ENCODE measurements at regions not wholly inside any gene's neighbourhood (a gene's known extent, or its start where the extent isn't known, plus 50 kb on each side); places are given as distances from the start of the nearest gene placed in this dataset.
"Not testable (repeated sequence)": the region's sequence is repeated elsewhere in the genome, so short reads cannot be mapped to it uniquely, and the experiment has no call there.

- H3K27me3 ChIP-seq (ENCODE audit: insufficient read depth, low read length) = no peaks in the 10 kb centered on the region
- no peak overlapping the region for H3K4me2 ChIP-seq (ENCODE audit: low read length)
- no peaks in the 10 kb centered on the region for H3K79me2 ChIP-seq (ENCODE audit: insufficient read depth, low read length)
- no peaks in the 10 kb centered on the region for H3K36me3 ChIP-seq (ENCODE audit: insufficient read depth, low read length)
- no peaks in the 10 kb centered on the region for H3K9me3 ChIP-seq (ENCODE audit: low read length)
- no peak overlapping the region for H3K4me3 ChIP-seq (ENCODE audit: low read depth, low read length, poor library complexity, severe bottlenecking)
- TF ChIP-seq EZH2 (IDR thresholded peaks at IDR 0.05; ENCODE audit: borderline replicate concordance, low read length) (no peak), CTCF (IDR thresholded peaks at IDR 0.05; ENCODE audit: low read length) (no peak)
- no peaks in the 10 kb centered on the region for H3K4me1 ChIP-seq (ENCODE audit: insufficient read depth, low read length, severe bottlenecking)
- H4K20me1 ChIP-seq (ENCODE audit: insufficient read depth, low read length) = no peaks in the 10 kb centered on the region
- H3K9me2 ChIP-seq (ENCODE audit: low read depth, low read length) = no peaks in the 10 kb centered on the region
- H2AFZ ChIP-seq (ENCODE audit: low read length) = no peak overlapping the region
- H3K27ac ChIP-seq (ENCODE audit: low read depth, low read length, poor library complexity, severe bottlenecking) = no peak overlapping the region
- H3K9ac ChIP-seq (ENCODE audit: low read length) = no peak overlapping the region
- H3F3A ChIP-seq (ENCODE audit: insufficient read depth, low read length) = no peaks in the 10 kb centered on the region
Observed at GRCh38 chr15:35271371-35272043, 186.4 kb upstream of the NANOGP8 start.

- H3K36me3 ChIP-seq (ENCODE audit: insufficient read depth, low read length) = no peaks in the 10 kb centered on the region
- H3K27me3 ChIP-seq (ENCODE audit: insufficient read depth, low read length) = no peaks in the 10 kb centered on the region
- H3K9me3 ChIP-seq (ENCODE audit: low read length) = no peaks in the 10 kb centered on the region
- H3K9me2 ChIP-seq (ENCODE audit: low read depth, low read length) = no peaks in the 10 kb centered on the region
- no peak overlapping the region for H3K4me2 ChIP-seq (ENCODE audit: low read length)
- H3K4me1 ChIP-seq (ENCODE audit: insufficient read depth, low read length, severe bottlenecking) = no peaks in the 10 kb centered on the region
- H3K9ac ChIP-seq (ENCODE audit: low read length) = no peak overlapping the region
- TF ChIP-seq CTCF (IDR thresholded peaks at IDR 0.05; ENCODE audit: low read length) (no peak), EZH2 (IDR thresholded peaks at IDR 0.05; ENCODE audit: borderline replicate concordance, low read length) (no peak)
- H3F3A ChIP-seq (ENCODE audit: insufficient read depth, low read length) = no peaks in the 10 kb centered on the region
- no peaks in the 10 kb centered on the region for H3K79me2 ChIP-seq (ENCODE audit: insufficient read depth, low read length)
- no peaks in the 10 kb centered on the region for H4K20me1 ChIP-seq (ENCODE audit: insufficient read depth, low read length)
- no peak overlapping the region for H2AFZ ChIP-seq (ENCODE audit: low read length)
- H3K27ac ChIP-seq (ENCODE audit: low read depth, low read length, poor library complexity, severe bottlenecking) = no peak overlapping the region
- H3K4me3 ChIP-seq (ENCODE audit: low read depth, low read length, poor library complexity, severe bottlenecking) = no peak overlapping the region
Observed at GRCh38 chr15:35260941-35261340, 175.8 kb upstream of the NANOGP8 start.

GRCh38 chr15:35260274-35260673, 175.2 kb upstream of the NANOGP8 start:
- H4K20me1 ChIP-seq (ENCODE audit: insufficient read depth, low read length); H3F3A ChIP-seq (ENCODE audit: insufficient read depth, low read length); H3K27me3 ChIP-seq (ENCODE audit: insufficient read depth, low read length); H3K27ac ChIP-seq (ENCODE audit: low read depth, low read length, poor library complexity, severe bottlenecking); H2AFZ ChIP-seq (ENCODE audit: low read length); H3K9me2 ChIP-seq (ENCODE audit: low read depth, low read length); H3K4me1 ChIP-seq (ENCODE audit: insufficient read depth, low read length, severe bottlenecking); H3K9me3 ChIP-seq (ENCODE audit: low read length); H3K4me2 ChIP-seq (ENCODE audit: low read length); H3K9ac ChIP-seq (ENCODE audit: low read length); H3K36me3 ChIP-seq (ENCODE audit: insufficient read depth, low read length); H3K4me3 ChIP-seq (ENCODE audit: low read depth, low read length, poor library complexity, severe bottlenecking); H3K79me2 ChIP-seq (ENCODE audit: insufficient read depth, low read length): not testable (repeated sequence)

DNA sequence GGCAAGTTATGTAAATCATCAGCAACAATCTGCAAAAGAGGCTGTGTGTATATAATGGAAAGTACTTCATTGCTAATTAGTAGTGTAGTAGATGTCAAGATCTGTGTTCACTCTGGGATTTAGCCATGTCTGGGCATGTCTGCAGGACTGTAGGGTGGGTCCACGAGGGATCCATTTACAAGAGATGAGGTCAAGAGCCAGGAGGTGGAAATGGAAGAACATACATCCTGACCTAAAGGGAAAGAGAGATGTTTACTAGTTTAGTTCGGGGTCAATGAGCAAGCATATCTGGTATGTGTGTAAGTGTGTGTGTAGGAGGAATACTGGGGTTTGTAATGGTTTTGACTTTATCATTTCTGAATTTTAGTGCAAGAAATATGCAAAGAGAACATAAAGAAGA, 171.5 kb upstream of the NANOGP8 start:
- Histone ChIP-seq H2AFZ (ENCODE audit: low read length) (no peak overlapping the region), H3K79me2 (ENCODE audit: insufficient read depth, low read length) (no peaks in the 10 kb centered on the region), H3K36me3 (ENCODE audit: insufficient read depth, low read length) (no peaks in the 10 kb centered on the region), H3K9ac (ENCODE audit: low read length) (no peak overlapping the region), H3K27ac (ENCODE audit: low read depth, low read length, poor library complexity, severe bottlenecking) (no peak overlapping the region), H3K27me3 (ENCODE audit: insufficient read depth, low read length) (no peaks in the 10 kb centered on the region), H3K4me3 (ENCODE audit: low read depth, low read length, poor library complexity, severe bottlenecking) (no peak overlapping the region), H3K4me2 (ENCODE audit: low read length) (no peak overlapping the region), H3K9me3 (ENCODE audit: low read length) (no peaks in the 10 kb centered on the region), H4K20me1 (ENCODE audit: insufficient read depth, low read length) (no peaks in the 10 kb centered on the region), H3F3A (ENCODE audit: insufficient read depth, low read length) (no peaks in the 10 kb centered on the region), H3K4me1 (ENCODE audit: insufficient read depth, low read length, severe bottlenecking) (no peaks in the 10 kb centered on the region), H3K9me2 (ENCODE audit: low read depth, low read length) (no peaks in the 10 kb centered on the region)
- TF ChIP-seq EZH2 (IDR thresholded peaks at IDR 0.05; ENCODE audit: borderline replicate concordance, low read length) = no peak
- no peak for TF ChIP-seq CTCF (IDR thresholded peaks at IDR 0.05; ENCODE audit: low read length)

Measured in OCI-LY1 (cell line).